ENCODE measurements at regions not wholly inside any gene's neighbourhood (a gene's known extent, or its start where the extent isn't known, plus 50 kb on each side); places are given as distances from the start of the nearest gene placed in this dataset.
A peak's percentile ranks its signal among the peaks of the same experiment; 100 is the strongest.

- CTCF ChIA-PET, result interaction anchor here (0.5 kb wide), 1 partner anchor 958 kb away, joined by 4 read pairs; no protein-coding TSS in a partner anchor
Observed at GRCh38 chr2:5834501-5834900, 142.3 kb downstream of the SOX11 start.

GRCh38 chr2:5839550-5839949 is 147.4 kb downstream of the SOX11 start:
- H4K20me1 ChIP-seq (ENCODE audit: insufficient read depth), result no peaks in the 10 kb centered on the region
- no peaks in the 10 kb centered on the region for H3K36me3 ChIP-seq (replicated peaks in 1 of 2; ENCODE audit: control insufficient read depth in 1 of 2, insufficient read depth in 2 of 2, low read length in 1 of 2)
- H3K27me3 ChIP-seq (ENCODE audit: insufficient read depth), result no peaks in the 10 kb centered on the region
- no peak overlapping the region; a peak in 1 of 4 replicates for H3K4me3 ChIP-seq (ENCODE audit: low read depth in 2 of 2, low read length in 1 of 2)
- peaks cover 0 to 9% of the 10 kb centered on the region in 2 experiments; a peak in 1 of 4 replicates for H3K4me1 ChIP-seq (ENCODE audit: control insufficient read depth in 1 of 2, insufficient read depth in 2 of 2, low read depth in 1 of 2, low read length in 1 of 2)
- no peaks in the 10 kb centered on the region for H3K9me2 ChIP-seq
- 21% methylated on average over 7 of the region's 7 CpGs for WGBS (ENCODE audit: low lambda C conversion rate)
- TF ChIP-seq NRF1 (IDR thresholded peaks at IDR 0.05; ENCODE audit: low read depth, low read length), result no peak
- no peak for TF ChIP-seq JUND (IDR thresholded peaks at IDR 0.05)
- TF ChIP-seq USF1 (IDR thresholded peaks at IDR 0.05; ENCODE audit: borderline replicate concordance, low read depth), result no peak
- peak; percentile 68; the same call in 1 of the 2 replicates for TF ChIP-seq MXI1 (IDR thresholded peaks at IDR 0.05; ENCODE audit: low read depth, low read length)
- H3K9ac ChIP-seq, result no peak overlapping the region
- no peak overlapping the region for H2AFZ ChIP-seq (ENCODE audit: low read depth)
- no peaks in the 10 kb centered on the region for H3K9me3 ChIP-seq
- H3F3A ChIP-seq (replicated peaks; ENCODE audit: insufficient read depth), result no peaks in the 10 kb centered on the region
- peak overlapping the region in 1 of 2 experiments; percentile 29; a peak in 2 of 4 replicates for H3K27ac ChIP-seq (ENCODE audit: low read depth in 2 of 2, low read length in 1 of 2)
- DNase-seq, result peak; percentile 80
- no peak overlapping the region for H3K4me2 ChIP-seq
- no peaks in the 10 kb centered on the region for H3K79me2 ChIP-seq (ENCODE audit: insufficient read depth)
- ChIA-PET CTCF (interaction anchor here (1.9 kb wide), 1 partner anchor 13 kb away, joined by 6 read pairs; no protein-coding TSS in a partner anchor), POLR2A (no interaction called here)

More at GRCh38 chr2:5834501-5834900, 142.3 kb downstream of the SOX11 start:
- peaks cover 0 to 2% of the 10 kb centered on the region in 2 experiments; a peak in 1 of 4 replicates for H3K4me1 ChIP-seq (ENCODE audit: control insufficient read depth in 1 of 2, insufficient read depth in 2 of 2, low read depth in 1 of 2, low read length in 1 of 2)
- no peak overlapping the region for H3K4me2 ChIP-seq
- DNase-seq, result no peak
- no peak overlapping the region for H2AFZ ChIP-seq (ENCODE audit: low read depth)
- TF ChIP-seq FOXJ3 (CRISPR knock-in tag; IDR thresholded peaks at IDR 0.05) (no peak), EZH2phosphoT487 (IDR thresholded peaks at IDR 0.05; ENCODE audit: borderline replicate concordance, low read depth) (no peak), CHD2 (IDR thresholded peaks at IDR 0.05; ENCODE audit: low read length, partially characterized antibody) (no peak), TAF1 (IDR thresholded peaks at IDR 0.05; ENCODE audit: borderline replicate concordance, low read depth, low read length) (no peak)
- H3F3A ChIP-seq (replicated peaks; ENCODE audit: insufficient read depth), result no peaks in the 10 kb centered on the region
- no peak overlapping the region for H3K27ac ChIP-seq (ENCODE audit: low read depth in 2 of 2, low read length in 1 of 2)
- H3K4me3 ChIP-seq (ENCODE audit: low read depth in 2 of 2, low read length in 1 of 2), result no peak overlapping the region
- H3K79me2 ChIP-seq (ENCODE audit: insufficient read depth), result no peaks in the 10 kb centered on the region
- no peak overlapping the region for H3K9ac ChIP-seq
- H3K9me2 ChIP-seq, result no peaks in the 10 kb centered on the region
- POLR2A ChIA-PET, result no interaction called here
- 42% methylated on average over 4 of the region's 4 CpGs for WGBS (ENCODE audit: low lambda C conversion rate)
- H3K27me3 ChIP-seq (ENCODE audit: insufficient read depth), result no peaks in the 10 kb centered on the region
- no peaks in the 10 kb centered on the region for H3K9me3 ChIP-seq
- H3K36me3 ChIP-seq (replicated peaks in 1 of 2; ENCODE audit: control insufficient read depth in 1 of 2, insufficient read depth in 2 of 2, low read length in 1 of 2), result no peaks in the 10 kb centered on the region
- no peaks in the 10 kb centered on the region for H4K20me1 ChIP-seq (ENCODE audit: insufficient read depth)

- Histone ChIP-seq H3K9ac (no peak overlapping the region), H3K27me3 (ENCODE audit: insufficient read depth) (no peaks in the 10 kb centered on the region), H3K79me2 (ENCODE audit: insufficient read depth) (no peaks in the 10 kb centered on the region), H3K27ac (ENCODE audit: low read depth in 2 of 2, low read length in 1 of 2) (no peak overlapping the region), H3F3A (replicated peaks; ENCODE audit: insufficient read depth) (no peaks in the 10 kb centered on the region), H3K9me2 (no peaks in the 10 kb centered on the region), H3K4me1 (ENCODE audit: control insufficient read depth in 1 of 2, insufficient read depth in 2 of 2, low read depth in 1 of 2, low read length in 1 of 2) (peaks cover 0 to 9% of the 10 kb centered on the region in 2 experiments; a peak in 1 of 4 replicates), H3K4me3 (ENCODE audit: low read depth in 2 of 2, low read length in 1 of 2) (no peak overlapping the region), H4K20me1 (ENCODE audit: insufficient read depth) (no peaks in the 10 kb centered on the region), H3K36me3 (replicated peaks in 1 of 2; ENCODE audit: control insufficient read depth in 1 of 2, insufficient read depth in 2 of 2, low read length in 1 of 2) (no peaks in the 10 kb centered on the region), H3K4me2 (no peak overlapping the region), H3K9me3 (no peaks in the 10 kb centered on the region), H2AFZ (ENCODE audit: low read depth) (no peak overlapping the region)
- CTCF ChIA-PET, result no interaction called here
- POLR2A ChIA-PET, result no interaction called here
- WGBS (ENCODE audit: low lambda C conversion rate), result 17% methylated on average over 2 of the region's 2 CpGs
- DNase-seq, result peak; percentile 52
- no peak for TF ChIP-seq EP300 (IDR thresholded peaks at IDR 0.05; ENCODE audit: borderline replicate concordance in 1 of 2, low read depth in 1 of 2, low read length in 1 of 2)
- TF ChIP-seq MAX (IDR thresholded peaks at IDR 0.05; ENCODE audit: low read depth), result no peak
- TF ChIP-seq CTCF (IDR thresholded peaks at IDR 0.05), result no peak
- TF ChIP-seq NRF1 (IDR thresholded peaks at IDR 0.05; ENCODE audit: low read depth, low read length), result no peak
- no peak for TF ChIP-seq TCF12 (IDR thresholded peaks at IDR 0.05)
- no peak for TF ChIP-seq CHD2 (IDR thresholded peaks at IDR 0.05; ENCODE audit: low read length, partially characterized antibody)
- no peak for TF ChIP-seq POLR2AphosphoS5 (IDR thresholded peaks at IDR 0.05; ENCODE audit: low read depth, low read length)
- TF ChIP-seq USF2 (IDR thresholded peaks at IDR 0.05; ENCODE audit: borderline replicate concordance, low read depth, low read length), result no peak
- TF ChIP-seq FOXJ3 (CRISPR knock-in tag; IDR thresholded peaks at IDR 0.05), result no peak
- TF ChIP-seq JUND (IDR thresholded peaks at IDR 0.05), result no peak
Observed at GRCh38 chr2:5841126-5841525, 148.9 kb downstream of the SOX11 start.

Measured in SK-N-SH (cell line).